ENCODE measurements at regions not wholly inside any gene's neighbourhood (a gene's known extent, or its start where the extent isn't known, plus 50 kb on each side); places are given as distances from the start of the nearest gene placed in this dataset.

DNA sequence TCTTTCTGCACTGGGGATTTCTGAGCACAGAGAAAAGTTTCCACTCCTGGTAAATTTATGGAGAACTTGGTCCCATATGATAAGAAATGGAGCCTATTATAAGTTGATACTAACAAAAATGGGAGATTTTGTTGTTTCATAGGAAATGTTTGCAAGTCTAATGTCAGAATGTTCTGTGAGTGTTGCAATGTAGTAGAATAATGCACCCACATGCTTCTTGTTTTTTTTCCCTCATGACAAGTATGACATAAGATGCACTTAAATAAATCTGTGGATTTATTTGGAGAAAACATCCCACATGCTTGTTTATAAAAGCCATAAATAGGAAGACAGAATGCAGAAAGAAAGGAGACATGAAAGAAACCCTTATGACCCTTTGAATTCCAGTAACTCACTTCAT is 50.8 kb upstream of the KCNJ6 start:
- DNase-seq, result no peak

DNA sequence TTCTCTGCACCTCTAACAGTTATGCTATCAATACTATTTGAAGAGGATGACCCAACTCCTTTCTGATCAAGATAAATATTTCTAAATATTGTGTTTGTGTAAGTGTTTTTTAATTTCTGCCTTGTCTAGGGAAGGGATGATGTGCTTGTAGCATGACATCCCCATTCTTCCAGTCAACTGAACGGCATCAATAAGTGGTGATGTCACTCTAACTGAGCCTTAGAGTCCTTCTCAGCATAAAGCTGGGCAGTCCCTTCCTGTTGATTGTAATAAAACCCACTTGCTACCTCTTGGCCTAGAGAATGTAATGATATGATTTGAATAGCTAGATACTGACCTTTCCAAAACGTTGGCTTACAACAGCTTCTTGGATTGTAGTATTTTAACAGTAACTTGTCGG is 52.5 kb upstream of the KCNJ6 start:
- DNase-seq, result no peak

DNA sequence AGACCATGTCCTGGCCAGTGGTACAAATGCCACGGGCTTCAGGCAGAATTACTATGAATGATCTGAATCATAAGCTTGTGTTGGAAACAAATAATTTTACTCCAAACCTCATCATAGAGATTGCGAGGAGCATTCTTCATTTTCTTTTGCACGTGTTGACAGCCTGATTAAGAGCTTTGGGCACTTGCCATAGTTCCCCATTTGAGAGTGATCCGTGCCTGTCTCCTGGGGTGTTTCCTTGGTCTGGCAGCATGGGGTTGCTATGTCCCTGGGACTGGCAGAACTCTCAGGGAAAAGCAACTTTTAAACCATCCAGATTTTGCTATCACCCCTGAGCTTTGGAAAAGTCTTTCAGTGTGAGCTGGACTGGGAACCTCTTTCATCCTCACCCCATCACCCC is 54.3 kb upstream of the KCNJ6 start:
- no peak for DNase-seq

DNA sequence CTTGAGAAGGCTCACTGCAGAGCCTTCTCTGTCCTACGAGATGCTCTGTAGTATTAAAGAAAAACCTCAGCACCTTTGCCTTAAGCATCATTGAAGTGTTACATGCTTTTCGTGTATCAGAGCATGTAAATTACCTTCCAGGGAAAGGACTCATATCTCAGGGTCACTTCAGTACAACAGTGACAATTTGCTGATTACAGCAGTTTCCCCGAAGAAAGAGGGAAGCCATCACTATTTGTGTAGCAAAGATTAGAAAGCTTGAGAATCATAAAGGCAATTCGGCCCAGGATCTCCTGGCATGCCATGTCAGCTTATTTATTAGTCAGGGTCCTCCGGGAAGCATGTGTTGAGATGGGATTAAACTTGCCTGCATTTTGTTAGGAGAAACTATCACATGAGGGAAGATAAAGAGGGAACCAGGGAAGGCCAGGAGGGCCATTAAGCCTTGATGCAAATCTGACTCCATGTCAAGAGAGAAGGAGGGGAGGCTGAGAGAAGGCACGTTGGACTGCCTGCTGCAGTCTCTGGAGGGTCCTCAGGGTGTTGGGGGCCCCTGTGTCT is 55.2 kb upstream of the KCNJ6 start:
- DNase-seq, result no peak

DNA sequence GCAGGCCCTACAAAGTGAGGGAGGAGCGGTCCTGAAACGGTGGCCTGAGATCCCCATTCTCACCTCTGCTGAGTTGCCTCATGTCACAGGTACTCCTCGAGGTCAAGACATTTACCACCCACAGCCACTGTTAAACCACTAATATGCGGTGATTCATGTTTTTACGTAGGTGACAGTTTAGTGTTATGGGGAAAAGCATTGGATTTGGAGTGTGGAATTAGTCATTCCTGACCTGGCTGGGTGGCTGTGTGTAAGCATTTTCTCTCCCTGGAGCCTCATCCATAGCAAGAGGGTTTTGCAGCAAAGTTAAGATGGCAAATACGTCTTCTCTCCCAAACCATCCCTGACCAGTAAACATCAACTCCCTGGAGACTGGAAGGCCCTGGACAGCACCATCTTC is 57.8 kb upstream of the KCNJ6 start:
- DNase-seq, result no peak

DNA sequence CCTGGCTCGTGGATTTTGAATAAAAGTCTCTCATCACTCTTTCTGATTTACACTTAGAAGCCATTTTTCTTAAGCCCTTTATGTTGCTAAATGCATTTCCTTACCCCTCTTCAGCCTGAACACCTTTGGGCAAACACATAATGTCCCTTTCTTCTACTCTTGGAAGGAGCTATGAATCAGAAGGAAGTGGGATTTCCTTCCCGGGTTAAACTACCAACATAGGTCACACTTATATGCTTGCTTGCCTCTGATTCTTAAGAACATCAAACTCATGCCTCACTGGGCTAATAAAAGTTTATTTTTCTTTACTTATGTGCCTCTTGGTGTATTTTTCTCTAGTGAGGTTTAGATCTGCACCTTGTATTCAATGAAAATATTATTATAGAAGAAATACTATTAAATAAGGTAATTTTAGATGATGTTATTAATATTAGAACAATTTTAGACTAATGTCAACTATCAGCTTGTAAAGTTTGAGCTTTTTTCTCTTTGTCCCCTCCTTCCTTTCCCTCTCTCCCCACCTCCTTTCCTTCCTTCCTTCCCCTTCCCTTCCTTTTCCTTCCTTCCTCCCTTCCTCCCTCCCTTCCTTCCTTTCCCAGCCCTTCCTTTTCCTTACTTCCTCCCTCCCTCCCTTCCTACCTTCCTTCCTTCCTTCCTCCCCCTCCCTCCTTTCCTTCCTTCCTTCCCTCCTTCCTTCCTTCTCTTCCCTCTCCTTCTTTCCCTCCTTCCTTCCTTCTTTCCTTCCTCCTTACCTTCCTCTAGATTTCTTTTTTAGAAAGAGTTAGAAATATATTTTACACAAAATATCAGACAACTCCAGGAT is 66.5 kb upstream of the KCNJ6 start:
- DNase-seq, result no peak

DNA sequence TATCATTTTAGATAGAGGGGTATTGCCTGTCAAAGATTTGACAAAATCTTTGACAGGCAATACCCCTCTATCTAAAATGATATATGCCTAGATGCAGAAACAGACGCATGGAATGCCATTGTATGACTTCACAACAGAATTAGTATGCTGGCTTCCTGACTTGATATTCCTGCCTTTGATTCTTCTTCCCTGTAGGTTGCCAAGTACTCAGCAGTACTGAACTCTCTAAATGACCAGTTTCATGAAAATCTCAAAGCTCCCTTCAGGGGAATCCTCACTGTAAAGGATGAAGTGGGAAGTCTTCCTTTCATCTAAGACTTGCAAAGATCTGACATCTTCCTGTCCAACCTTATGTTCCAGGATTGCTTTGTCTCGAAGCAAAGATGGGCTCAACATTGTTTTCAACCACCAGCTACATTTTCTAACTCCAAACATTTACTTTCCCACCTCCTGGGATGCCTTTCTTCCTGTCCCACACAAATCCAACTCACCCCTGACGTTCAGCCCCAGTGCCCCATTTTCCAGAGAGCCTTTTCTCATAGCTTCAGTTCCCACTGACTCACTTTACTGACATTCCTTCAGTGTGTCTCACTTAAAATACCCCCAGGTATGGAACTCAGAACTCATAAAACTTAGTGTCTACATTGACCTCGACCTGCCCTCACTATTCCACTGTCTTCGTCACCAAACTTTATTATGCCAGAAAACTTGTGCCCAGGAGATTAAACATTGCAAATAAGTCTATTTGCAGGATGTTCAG is 67.3 kb upstream of the KCNJ6 start:
- DNase-seq, result no peak

DNA sequence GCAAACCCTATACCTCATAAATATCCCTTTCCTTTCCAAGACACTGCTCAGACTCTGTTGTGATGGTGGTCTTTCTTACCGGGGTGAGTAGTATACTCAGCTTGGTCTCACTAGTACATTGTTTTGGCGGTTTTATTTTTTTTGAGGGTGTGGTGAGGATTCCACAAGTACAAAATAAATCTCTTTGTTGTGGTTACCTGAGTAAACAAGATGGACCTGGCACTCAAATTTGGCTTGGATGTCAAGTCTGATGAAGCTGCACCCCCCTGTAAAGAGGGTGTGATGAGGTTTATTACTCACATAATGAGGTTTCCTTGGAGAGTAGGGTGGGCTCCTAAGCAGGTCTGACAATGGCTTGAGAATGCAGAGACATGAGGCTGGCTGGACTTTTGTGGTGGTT is 68.2 kb upstream of the KCNJ6 start:
- no peak for DNase-seq

DNA sequence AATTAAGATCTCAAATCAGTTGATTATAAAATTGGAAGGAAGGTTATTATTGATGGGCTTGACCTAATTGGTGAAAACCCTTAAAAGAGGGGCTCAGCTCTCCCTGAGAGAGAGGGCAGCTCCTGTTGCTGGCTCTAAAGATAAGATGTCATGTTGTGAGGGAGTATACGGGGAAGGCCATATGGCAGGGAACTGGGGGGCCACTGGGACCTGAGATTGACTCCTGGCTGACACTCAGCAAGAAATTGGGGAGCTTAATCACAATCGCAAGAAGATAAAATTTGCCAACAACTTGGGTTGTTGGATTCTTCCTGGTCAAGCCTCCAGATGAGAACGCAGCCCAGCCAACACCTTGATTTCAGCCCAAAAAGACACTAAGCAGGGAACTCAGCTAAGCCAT is 69.7 kb upstream of the KCNJ6 start:
- no peak for DNase-seq

DNA sequence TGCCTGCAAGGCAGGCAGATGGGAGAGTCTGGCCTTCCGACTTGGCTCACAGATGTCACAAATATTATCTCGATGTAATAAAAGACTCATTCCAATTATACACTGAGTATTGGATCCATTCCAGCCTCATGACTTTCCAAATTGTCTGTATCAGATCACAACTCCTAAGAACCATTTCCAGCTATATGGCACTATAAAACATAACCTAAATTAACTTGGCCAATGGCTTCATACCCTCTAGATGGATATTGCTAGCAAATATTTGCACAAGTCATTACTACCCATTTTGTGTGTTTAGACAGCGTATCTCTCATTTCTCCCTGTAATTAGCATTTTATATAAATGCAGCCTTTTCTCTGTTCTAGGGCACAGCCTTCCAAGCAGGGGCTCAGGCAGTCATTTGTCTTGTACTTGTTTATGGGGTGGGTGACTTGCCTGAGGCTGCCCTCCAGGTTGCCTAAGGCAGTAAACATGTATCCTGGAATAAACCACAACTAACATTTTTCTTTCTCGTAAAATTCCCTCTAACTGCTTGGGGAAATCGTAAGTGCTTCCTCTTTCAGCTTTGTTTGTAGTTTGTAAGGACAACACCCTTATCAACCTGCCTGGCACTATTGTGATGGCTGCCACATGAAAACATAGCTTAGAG is 70.6 kb upstream of the KCNJ6 start:
- no peak for DNase-seq

DNA sequence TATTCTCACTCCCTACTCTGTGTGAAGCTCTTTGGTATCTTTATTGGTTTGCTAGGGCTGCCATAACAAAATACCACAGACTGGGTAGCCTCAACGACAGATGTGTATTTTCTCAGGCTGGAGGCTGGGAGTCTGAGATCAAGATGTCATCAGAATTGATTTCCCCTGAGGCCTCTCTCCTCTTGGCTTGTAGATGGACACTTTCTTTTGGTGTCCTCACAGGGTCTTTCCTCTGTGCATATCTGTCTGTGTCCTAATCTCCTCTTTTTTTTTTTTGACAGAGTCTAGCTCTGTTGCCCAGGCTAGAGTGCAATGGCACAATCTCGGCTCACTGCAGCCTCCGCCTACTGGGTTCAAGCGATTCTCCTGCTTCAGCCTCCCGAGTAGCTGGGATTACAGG is 71.4 kb upstream of the KCNJ6 start:
- DNase-seq, result no peak

DNA sequence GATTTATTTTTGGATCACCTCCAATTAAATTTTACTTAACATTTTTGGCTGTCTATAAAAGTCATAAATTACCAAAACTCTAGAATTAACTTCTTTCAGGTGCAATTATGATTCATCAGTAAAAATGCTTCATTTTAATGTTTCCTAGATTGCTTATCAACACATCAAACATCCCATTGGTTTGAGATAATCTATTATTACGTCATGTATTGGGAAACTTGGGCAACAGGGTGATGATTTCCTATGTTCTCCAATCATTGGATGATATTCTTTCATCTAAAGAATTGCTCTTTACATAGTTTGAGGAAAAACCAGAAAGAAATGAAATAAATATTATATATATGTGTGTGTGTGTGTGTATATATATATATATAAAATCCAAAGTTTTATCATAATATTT is 76.8 kb upstream of the KCNJ6 start:
- no peak for DNase-seq

DNA sequence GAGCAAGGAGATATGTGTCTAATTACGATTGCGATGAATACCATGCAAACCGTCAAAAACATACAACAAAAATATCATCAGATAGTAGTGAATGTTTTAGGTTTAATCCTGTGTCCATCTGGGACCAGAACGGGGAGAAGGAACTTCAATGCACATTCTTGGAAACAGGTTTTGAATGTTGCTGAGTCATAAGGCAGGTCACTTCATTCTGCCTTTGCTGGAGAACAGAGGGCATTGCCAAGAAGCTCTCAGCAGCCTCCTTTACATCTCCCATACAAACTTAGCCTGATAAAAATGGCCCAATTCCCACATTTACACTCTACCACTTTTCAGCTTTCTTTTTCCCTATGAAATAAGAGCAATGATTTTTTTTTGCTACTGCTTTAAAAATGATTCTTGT is 78.0 kb upstream of the KCNJ6 start:
- no peak for DNase-seq

DNA sequence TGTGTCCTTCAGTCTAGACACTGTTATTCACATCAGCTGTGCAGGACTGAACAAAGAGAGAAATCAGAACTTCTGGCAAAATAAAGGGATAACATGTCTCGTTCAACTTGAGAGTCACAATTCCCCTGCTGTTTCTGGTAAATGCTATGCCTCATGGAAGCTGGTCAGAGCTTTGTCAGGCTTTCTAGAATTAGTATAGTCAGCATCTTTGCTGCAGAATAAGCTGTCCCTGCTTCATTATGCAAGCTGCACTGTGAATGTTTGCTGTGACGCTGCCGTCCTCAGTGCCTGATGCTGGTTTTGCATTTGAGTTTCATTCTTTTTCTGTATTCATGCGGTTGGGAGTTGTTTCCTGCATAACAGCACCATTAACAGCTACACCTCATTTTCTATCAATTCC is 96.4 kb upstream of the KCNJ6 start:
- DNase-seq, result no peak

DNA sequence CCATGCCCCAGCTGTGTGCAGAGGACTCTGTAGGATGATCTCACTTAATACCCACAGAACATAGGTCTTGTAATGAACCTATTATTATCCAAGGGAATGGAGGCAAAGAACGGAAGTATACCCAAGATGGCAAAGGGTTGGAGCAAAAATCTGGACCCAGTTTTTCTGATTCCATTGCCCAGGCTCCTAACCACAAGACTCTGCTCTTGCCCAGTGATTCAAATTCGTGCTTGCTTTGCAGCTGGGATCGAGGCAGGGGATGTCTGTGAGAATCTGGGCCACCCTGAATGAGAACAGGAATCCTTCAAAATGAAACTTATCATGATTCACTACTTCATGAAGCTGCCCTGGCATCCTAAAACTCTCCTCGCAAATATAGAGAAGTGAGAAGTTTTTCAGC is 97.5 kb upstream of the KCNJ6 start:
- no peak for DNase-seq

DNA sequence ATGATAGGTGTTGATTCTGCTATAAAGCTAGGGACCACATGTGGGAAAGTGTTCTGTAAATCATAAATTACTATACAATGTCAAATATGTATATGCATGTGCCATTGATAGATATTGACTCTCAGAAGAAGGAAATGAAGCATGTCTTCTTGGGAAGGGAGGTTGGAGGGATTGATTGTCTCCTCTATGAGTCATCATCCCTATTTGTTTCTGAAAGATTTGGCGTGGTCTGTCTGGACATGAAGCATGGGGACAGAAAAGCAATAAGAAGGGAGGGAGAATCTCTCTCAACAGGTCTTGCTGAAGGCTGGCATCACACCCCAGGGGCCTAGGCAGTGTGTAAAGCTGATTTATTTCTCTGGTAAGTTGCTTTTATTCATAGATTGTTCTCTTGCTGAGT is 98.0 kb upstream of the KCNJ6 start:
- no peak for DNase-seq

DNA sequence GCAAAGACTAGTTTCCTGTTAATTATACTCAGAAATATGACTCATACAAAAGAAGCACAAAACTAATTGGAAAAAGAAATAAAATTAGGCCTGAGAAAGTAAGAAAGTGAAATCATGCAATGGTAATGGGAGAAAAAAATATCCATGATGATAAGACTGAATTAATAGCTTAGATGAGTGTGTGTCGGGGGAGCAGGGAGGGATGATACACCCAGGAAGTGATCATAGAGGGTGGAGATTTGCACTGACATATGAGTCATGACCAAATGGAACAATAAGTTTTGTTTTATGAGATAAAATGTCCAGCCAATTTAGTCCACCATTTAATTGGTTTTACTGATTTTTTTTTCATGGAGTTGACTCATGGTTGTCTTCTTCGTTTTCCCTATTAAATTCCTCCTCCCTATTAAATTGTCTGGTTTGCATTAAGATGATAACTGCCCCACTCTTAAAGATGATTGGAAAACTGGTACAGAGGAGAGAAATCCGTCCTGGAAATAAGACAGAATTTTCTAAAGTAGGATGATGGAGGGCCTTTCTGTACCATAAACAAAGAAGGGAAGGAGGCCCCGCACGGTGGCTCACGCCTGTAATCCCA is 111.7 kb upstream of the KCNJ6 start:
- no peak for DNase-seq

DNA sequence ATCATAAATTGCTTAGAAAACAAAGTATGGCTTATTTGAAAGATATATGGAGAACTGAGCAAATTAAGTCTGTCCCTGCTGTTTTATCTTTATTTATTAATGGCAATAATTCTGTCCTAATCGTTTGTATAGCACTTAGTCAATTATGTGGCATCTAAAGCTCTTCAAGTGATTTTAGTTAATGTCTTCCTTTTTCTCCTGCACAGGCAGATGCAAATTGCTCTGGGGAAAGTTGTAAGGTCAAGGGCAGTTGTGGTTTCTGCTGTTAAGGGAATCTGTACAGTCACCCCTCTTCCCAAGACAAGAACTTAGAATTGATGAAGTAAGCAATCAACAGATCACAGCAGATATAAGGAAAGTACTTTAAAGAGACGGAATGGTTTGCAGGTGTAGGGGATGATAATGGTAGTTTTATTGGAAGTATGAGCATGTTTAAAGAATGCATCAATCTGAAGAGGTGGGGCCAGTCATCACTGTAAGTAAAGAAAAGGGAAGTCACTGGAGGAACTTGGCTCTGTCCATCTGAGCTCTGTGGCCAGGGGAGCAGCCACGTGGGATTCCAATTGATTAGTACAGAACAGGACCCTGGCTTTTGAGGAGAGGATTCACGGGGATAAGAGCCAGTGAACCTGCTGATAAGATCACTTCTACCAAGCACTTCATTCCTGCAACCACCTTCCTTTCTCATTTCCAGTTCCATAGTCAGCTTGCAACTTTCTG is 116.0 kb upstream of the KCNJ6 start:
- DNase-seq, result no peak

DNA sequence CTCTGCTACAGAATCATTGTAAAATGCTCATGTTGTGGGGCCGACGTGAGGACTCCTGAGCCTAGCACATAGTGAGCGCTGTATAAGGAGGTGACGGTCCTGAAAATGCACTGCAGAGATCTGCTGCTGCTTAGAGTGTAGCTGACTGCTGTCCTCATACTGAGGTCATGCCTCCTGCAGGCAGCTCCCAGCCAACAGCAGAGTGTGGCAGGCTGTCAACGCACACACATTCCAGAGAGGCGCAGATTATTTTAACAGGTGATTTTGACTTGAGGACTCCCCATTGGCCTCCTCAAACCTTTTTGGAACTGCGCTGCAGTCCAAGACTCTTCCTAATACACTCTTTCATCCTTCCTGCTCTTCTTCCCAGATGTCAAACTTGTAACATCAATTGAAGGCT is 119.8 kb upstream of the KCNJ6 start:
- no peak for DNase-seq

DNA sequence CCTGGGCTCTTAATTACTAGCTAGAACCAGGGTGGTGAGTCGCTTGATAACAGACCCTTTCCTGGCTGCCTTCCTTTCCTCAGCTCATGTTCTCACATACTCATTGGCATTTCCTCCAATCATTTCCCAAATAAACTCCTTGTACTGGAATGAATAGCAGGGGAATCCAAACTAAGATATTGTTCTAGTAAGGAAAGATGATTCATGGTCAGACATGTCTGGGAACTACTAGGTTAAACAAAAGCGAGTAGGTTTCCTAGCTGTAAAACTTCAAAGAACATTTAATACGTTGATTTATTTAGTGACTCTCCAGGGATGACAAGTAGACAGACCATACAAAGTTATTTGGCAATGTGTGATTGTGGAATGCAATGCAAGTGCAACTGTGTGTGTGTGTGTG is 121.2 kb upstream of the KCNJ6 start:
- DNase-seq, result no peak

DNA sequence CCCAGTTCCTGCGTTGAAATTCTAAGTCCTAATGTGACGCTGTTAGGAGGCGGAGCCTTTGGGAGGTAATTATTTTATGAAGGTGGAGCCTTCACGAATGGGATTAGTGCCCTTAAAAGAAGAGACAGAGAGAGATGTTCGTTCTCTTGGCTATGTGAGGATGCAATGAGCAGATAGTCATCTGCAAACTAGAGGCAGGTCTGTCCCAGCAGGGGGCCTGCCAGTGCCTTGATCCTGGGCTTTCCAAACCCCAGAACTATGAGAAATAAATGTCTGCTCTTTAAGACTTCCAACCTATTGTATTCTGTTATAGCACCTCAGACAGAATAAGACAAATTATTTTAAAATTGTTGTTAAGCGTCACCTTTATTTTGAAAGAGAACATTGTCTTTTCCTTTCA is 123.1 kb upstream of the KCNJ6 start:
- no peak for DNase-seq

DNA sequence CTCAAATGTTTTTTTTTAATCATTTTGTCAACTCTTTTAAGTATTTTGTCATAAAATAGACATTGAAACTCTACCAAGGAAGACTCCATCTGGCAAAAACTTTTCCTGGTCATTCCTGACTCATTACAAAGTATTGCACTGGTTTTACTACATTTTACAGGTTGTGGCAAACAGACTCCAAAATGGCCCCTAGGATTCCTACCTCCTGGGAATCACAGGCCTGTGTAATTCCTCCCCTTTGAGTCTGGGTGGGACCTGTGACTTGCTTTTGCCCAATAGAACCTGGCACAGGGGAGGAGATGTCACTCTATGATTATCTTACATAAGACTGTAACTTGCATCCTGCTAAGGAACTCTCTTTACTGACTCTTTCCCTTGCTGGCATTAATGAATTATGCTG is 123.6 kb upstream of the KCNJ6 start:
- no peak for DNase-seq

DNA sequence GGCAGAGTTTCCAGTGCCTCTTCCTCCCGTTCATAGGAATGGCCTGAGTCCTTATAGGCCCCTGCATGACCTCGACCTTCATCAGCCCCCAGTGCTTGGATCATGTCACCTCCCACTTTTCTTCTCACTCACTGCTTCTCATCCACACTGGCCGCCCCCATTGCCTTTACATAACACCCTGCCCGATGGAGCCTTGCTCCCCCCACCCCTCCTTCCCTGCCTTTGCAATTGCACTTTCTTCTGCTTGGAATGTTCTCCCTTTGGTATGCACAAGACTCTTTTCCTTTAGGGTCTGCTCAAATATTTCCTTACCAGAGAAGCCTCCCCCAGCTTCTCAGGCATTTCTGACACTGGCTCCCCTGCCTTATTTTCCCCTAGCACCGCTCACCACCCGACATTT is 125.2 kb upstream of the KCNJ6 start:
- no peak for DNase-seq
